Colonic mucosa (tissue), 4 donors: ENCODE measurements at regions not wholly inside any gene's neighbourhood (a gene's known extent, or its start where the extent isn't known, plus 50 kb on each side); places are given as distances from the start of the nearest gene placed in this dataset.

ENCODE experiments used
- DNase-seq: peaks from one replicate; pipeline ENCODE4 v3.0.0-alpha.2; 2020
- H3K27ac ChIP-seq: fragments of 200-600 bp; one replicate; pipeline ENCODE4 v1.8.0; 2021
- H3K27me3 ChIP-seq: fragments of 200-600 bp; one replicate; pipeline ENCODE4 v1.8.0; 2021
- H3K36me3 ChIP-seq: fragments of 200-600 bp; one replicate; pipeline ENCODE4 v1.8.0; 2021
- H3K4me1 ChIP-seq: fragments of 200-600 bp; one replicate; pipeline ENCODE4 v1.8.0; 2021; ENCODE audit warnings: mild to moderate bottlenecking
- H3K4me3 ChIP-seq: fragments of 200-600 bp; one replicate; pipeline ENCODE4 v1.8.0; 2021
- H3K9ac ChIP-seq, 2 donors: one replicate each; pipeline ENCODE4 v1.7.0; 2013; ENCODE audit warnings: control low read depth in 2 of 2, low read depth in 2 of 2, low read length in 2 of 2
- H3K9me3 ChIP-seq: fragments of 200-600 bp; one replicate; pipeline ENCODE4 v1.8.0; 2021
- CTCF ChIP-seq: fragments of 200-600 bp; IDR thresholded peaks from one replicate; pipeline ENCODE4 v1.8.0; 2022; ENCODE audit warnings: antibody characterized with exemption, mild to moderate bottlenecking
- intact Hi-C: fragments of 100-400 bp; cut with DNase I; formaldehyde crosslinking; loops from one replicate; pipeline ENCODE4 v1.14.1; 2022
- donor health status: healthy.
- donor health status: DM: no; HTN: no; CAD: no.
- donor health status: DM: no; HTN: no; CAD: no.

DNA sequence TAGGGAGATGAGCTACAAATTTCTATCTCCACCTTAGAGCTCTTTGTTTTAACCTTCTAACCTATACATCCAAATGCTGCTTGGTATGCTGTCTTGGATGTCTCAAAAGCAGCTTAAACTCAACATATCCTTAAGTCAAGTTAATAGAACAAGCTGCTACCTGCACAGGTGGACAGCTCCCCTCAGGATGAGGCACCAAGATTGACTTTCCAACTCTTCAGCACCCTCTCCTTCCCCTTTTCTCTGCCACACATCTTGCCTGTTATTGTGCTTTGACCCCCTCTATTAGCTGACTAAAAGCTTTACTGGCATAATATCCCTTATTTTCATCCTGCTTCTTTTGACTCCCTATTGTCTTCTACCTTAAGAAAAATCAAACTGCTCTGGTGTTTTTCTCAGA lies 448.1 kb upstream of the MEX3C start:
- H3K4me1 ChIP-seq: no peaks in the 10 kb centered on the region
- H3K27ac ChIP-seq: no peak overlapping the region
- intact Hi-C loops: no loop called here
- TF ChIP-seq CTCF: no peak
- no peak for DNase-seq
- H3K27me3 ChIP-seq: peaks cover 4% of the 10 kb centered on the region
- no peaks in the 10 kb centered on the region for H3K9me3 ChIP-seq
- no peak overlapping the region for H3K4me3 ChIP-seq
- no peak overlapping the region for H3K9ac ChIP-seq
- no peaks in the 10 kb centered on the region for H3K36me3 ChIP-seq

DNA sequence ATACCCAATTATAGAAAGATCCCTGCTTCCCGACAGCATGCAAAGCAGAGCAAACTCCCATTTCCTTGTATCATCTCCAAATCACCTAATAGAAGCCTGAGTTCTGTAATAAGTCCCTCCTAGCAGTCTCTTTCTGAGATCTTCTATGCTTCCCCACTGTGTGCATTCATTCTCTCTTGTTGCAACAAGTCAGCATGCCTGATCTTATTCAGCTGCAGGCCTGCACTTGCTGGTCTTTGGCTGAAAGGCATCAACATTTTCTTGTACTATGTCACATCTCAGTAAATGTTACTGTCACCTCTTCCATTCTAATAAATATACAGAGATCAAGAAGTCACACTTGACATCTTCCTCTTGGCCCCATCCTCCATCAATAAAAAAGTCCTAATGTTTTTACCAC lies 449.9 kb upstream of the MEX3C start:
- no peak for TF ChIP-seq CTCF
- H3K9me3 ChIP-seq: no peaks in the 10 kb centered on the region
- no peak overlapping the region for H3K9ac ChIP-seq
- peaks cover 4% of the 10 kb centered on the region for H3K27me3 ChIP-seq
- intact Hi-C loops: no loop called here
- no peak overlapping the region for H3K27ac ChIP-seq
- H3K4me1 ChIP-seq: no peaks in the 10 kb centered on the region
- no peak overlapping the region for H3K4me3 ChIP-seq
- no peaks in the 10 kb centered on the region for H3K36me3 ChIP-seq
- DNase-seq: no peak

- Histone ChIP-seq H3K9me3 (no peaks in the 10 kb centered on the region), H3K27me3 (peaks cover 4% of the 10 kb centered on the region), H3K36me3 (no peaks in the 10 kb centered on the region), H3K27ac (no peak overlapping the region), H3K4me1 (no peaks in the 10 kb centered on the region), H3K4me3 (no peak overlapping the region), H3K9ac (no peak overlapping the region)
- intact Hi-C loops: no loop called here
- DNase-seq: no peak
- TF ChIP-seq CTCF: no peak
Measured at GRCh38 chr18:51647942-51648341, 450.5 kb upstream of the MEX3C start.

DNA sequence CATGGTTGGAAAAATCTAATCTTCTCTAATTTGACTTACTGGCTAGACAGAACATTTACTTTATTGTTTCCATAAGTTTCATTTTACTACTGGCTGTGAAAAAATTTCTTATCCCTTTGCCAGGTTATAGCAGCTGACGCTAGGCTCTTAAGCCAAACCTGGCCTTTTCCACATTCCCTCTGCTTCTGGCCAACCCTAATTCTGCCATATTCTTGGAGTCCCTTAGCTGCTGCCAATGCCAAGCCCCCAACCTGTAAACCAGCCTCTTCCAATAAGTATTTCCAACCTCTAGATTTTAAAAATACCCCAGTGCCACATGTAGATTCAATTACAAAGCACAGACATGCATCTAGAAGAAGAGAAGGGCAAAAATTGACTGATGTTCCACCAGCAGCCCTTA lies 452.3 kb upstream of the MEX3C start:
- H3K27me3 ChIP-seq: peaks cover 4% of the 10 kb centered on the region
- no peak for TF ChIP-seq CTCF
- no peak overlapping the region for H3K4me3 ChIP-seq
- no peaks in the 10 kb centered on the region for H3K9me3 ChIP-seq
- H3K36me3 ChIP-seq: no peaks in the 10 kb centered on the region
- H3K4me1 ChIP-seq: no peaks in the 10 kb centered on the region
- DNase-seq: no peak
- intact Hi-C loops: no loop called here
- no peak overlapping the region for H3K9ac ChIP-seq
- no peak overlapping the region for H3K27ac ChIP-seq

DNA sequence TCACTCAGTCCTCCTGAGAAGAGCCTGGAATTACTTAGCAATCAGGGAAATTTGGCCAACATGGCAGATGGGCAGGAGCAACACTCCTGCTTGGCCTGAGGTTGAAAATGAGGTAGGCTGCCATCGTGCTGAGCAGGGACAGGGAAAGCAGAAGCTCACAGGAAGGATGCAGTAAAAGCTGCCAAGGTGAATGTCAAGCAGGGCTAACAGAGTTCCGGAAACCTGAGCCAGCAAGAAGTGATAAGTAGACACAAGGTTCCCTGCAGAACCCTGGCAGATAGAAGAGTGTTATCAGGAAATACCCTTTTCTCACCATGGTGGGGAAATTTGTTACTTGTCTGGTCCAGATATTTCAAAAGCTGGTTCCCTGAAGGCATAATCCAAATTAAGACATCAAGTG lies 454.3 kb upstream of the MEX3C start:
- Histone ChIP-seq H3K4me1 (no peaks in the 10 kb centered on the region), H3K36me3 (no peaks in the 10 kb centered on the region), H3K27me3 (peaks cover 4% of the 10 kb centered on the region), H3K4me3 (no peak overlapping the region), H3K27ac (no peak overlapping the region), H3K9ac (no peak overlapping the region), H3K9me3 (no peaks in the 10 kb centered on the region)
- no peak for TF ChIP-seq CTCF
- intact Hi-C loops: no loop called here
- no peak for DNase-seq
